ENCODE measurements at regions not wholly inside any gene's neighbourhood (a gene's known extent, or its start where the extent isn't known, plus 50 kb on each side); places are given as distances from the start of the nearest gene placed in this dataset.

GRCh38 chr2:23294238-23294637 lies 90.7 kb upstream of the KLHL29 start:
- no peak for TF ChIP-seq POLR2A (IDR thresholded peaks at IDR 0.05)
- no peak for TF ChIP-seq CTCF (IDR thresholded peaks at IDR 0.05)

Measured in heart left ventricle (tissue), 13 donors.